ENCODE measurements at regions not wholly inside any gene's neighbourhood (a gene's known extent, or its start where the extent isn't known, plus 50 kb on each side); places are given as distances from the start of the nearest gene placed in this dataset.

GRCh38 chr21:41653954-41654491 lies 112.8 kb downstream of the RIPK4 start:
- DNase-seq (ENCODE audit: low read depth in 3 of 3, low spot score in 2 of 3) = no peak

DNA sequence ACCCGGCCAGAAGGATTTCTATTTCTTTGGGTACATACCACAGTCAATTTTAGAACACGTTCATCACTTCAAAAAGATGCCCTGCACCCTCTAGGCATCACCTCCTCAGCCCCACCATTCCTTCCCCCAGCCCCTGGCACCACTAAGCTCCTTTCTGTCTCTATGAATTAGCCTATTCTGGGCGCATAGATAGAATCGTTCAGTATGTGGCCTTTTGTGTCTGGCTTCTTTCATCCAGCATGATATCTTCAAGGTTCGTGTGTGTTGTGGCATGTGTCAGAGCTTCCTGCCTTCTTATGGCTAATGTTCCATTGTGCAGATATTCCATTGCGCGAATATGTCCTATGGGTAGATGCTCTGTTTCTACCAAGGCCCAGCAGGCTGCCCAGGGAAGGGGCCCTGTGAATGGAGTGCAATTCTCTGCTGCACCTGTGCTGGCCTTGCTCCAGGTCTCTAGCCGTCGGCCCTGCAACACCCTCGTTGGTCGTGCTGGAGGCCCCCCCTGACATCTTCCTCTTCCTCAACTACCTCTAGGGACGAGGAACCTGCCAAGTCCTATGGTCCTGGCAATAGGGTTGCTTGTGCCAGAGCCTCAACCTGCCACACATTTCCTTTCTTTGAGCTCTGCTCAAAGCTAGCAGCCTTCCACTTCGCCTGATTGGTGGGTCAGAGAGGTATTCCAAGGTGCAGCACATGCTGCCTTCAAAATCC lies 113.5 kb downstream of the RIPK4 start:
- no peak for DNase-seq (ENCODE audit: low read depth in 3 of 3, low spot score in 2 of 3)

DNA sequence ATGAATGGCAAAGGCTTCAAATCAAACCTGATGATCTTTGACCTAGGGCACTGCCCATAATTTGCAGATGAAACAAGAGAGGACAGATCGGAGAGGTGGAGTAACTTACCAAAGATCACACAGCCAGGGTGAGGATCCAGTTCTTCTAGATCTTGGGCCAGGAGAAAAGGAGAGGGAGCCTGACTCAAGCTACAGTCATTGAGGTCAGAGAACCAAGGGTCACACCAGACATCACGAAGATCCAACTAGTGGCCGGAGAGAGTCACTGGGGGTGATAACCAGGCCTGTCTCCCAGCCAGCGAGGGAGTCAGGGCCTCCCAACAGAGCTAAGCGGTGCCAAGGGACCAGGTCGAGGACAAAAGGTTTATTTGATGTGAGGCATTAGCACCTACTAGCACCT lies 115.0 kb downstream of the RIPK4 start:
- DNase-seq (ENCODE audit: low read depth in 3 of 3, low spot score in 2 of 3) = no peak

DNA sequence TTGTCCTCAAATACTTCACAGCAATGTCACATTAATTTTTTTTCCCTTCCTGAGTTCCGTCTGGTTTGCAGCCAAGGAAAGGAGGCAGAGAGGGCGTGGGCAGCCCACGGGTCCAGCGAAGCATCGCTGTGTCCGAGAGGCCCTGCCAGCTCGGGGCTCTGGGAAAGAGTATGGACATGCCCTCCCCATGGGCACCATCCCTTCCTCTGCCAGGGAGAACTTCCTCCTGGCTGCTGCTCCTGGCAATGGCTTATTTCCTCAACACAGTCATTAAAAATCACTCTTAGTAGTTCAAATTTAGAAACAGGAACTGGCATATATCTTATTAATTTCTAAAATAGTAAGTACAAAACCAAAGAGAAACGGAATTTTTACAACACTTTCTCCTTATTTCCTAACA lies 115.4 kb downstream of the RIPK4 start:
- DNase-seq (ENCODE audit: low read depth in 3 of 3, low spot score in 2 of 3) = no peak

DNA sequence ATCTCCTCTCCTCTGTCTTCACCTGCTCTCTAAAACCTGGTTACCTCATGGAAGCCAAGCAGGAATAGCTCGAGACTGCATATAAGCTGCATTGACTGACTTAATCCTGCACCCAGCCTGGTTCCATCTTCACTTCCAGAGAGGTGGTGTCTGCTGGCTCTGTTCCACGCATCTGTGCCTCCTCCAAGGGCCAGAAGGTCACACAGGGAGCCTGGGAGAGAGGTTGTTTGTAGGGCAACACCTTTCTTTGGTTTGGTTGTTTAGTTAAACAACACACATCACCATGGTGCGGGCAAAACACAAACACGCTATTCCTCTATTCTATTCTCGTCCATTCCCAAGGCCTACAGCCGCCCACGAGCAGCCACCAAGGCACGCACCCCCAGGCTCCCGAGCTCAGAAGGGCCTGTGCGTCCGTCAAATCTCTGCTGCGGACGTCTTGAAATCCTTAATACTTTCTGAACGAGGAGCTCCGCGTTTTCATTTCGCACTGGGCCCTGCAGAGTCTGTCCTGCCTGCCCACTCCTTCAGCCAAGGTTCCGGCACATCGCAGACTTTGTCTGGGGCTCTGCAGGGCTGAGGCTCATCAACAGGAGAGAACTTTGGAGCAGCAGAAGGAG lies 116.2 kb downstream of the RIPK4 start:
- DNase-seq (ENCODE audit: low read depth in 3 of 3, low spot score in 2 of 3) = no peak

DNA sequence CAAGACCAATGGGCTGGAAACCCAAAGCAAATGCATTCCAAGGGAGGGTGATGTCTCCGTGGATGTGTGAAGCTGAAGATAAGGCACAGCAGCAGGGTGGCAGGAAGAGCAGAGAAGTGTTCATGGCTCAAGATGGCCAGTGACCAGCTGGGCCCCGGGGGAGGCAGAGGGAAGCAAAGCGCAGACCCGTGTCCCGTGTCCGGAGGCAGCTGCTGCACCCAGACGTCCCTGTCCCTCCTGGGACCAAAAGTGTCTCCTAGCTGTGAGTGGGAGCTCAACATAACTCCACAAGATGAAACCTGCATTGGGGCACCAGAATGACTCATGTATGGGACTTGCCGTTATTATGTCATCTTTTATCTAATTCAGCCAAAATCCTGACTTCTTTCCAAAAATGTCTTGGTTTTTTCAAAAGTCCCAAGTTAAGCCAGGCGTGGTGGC lies 118.2 kb downstream of the RIPK4 start:
- no peak for DNase-seq (ENCODE audit: low read depth in 3 of 3, low spot score in 2 of 3)

- no peak for DNase-seq (ENCODE audit: low read depth in 3 of 3, low spot score in 2 of 3)
These were observed 118.9 kb downstream of the RIPK4 start for GRCh38 chr21:41647806-41648561.

GRCh38 chr21:41643246-41643966 lies 123.4 kb downstream of the RIPK4 start:
- DNase-seq (ENCODE audit: low read depth in 3 of 3, low spot score in 2 of 3) = no peak

GRCh38 chr21:41641821-41642701 lies 124.8 kb downstream of the RIPK4 start:
- DNase-seq (ENCODE audit: low read depth in 3 of 3, low spot score in 2 of 3) = no peak

GRCh38 chr21:41641510-41641815 lies 125.4 kb downstream of the RIPK4 start:
- no peak for DNase-seq (ENCODE audit: low read depth in 3 of 3, low spot score in 2 of 3)

- no peak for DNase-seq (ENCODE audit: low read depth in 3 of 3, low spot score in 2 of 3)
These were observed 125.9 kb downstream of the RIPK4 start for GRCh38 chr21:41640748-41641509.

DNA sequence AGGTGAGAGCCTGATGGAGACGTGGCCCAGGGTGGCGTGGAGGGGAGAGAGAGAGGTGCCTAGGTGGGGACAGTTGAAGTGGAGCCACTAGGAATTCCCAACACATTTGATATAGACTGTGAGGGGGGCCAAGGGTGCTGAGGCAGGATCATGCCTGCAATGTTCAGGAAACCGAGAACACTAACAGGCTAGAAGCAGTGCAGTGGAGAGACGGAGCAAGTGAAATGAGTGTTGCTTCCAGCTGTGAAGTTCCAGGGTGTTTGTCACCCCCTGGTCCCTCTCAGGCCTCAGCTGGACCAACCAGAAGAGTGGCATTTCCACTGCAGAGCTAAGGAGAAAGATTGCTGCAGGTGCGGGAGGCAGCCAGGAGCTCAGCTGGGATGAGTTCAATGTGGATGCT lies 127.1 kb downstream of the RIPK4 start:
- no peak for DNase-seq (ENCODE audit: low read depth in 3 of 3, low spot score in 2 of 3)

GRCh38 chr21:41639336-41639735 lies 127.5 kb downstream of the RIPK4 start:
- DNase-seq (ENCODE audit: low read depth in 3 of 3, low spot score in 2 of 3) = no peak

- no peak for DNase-seq (ENCODE audit: low read depth in 3 of 3, low spot score in 2 of 3)
These were observed 128.6 kb downstream of the RIPK4 start for GRCh38 chr21:41638201-41638790.

DNA sequence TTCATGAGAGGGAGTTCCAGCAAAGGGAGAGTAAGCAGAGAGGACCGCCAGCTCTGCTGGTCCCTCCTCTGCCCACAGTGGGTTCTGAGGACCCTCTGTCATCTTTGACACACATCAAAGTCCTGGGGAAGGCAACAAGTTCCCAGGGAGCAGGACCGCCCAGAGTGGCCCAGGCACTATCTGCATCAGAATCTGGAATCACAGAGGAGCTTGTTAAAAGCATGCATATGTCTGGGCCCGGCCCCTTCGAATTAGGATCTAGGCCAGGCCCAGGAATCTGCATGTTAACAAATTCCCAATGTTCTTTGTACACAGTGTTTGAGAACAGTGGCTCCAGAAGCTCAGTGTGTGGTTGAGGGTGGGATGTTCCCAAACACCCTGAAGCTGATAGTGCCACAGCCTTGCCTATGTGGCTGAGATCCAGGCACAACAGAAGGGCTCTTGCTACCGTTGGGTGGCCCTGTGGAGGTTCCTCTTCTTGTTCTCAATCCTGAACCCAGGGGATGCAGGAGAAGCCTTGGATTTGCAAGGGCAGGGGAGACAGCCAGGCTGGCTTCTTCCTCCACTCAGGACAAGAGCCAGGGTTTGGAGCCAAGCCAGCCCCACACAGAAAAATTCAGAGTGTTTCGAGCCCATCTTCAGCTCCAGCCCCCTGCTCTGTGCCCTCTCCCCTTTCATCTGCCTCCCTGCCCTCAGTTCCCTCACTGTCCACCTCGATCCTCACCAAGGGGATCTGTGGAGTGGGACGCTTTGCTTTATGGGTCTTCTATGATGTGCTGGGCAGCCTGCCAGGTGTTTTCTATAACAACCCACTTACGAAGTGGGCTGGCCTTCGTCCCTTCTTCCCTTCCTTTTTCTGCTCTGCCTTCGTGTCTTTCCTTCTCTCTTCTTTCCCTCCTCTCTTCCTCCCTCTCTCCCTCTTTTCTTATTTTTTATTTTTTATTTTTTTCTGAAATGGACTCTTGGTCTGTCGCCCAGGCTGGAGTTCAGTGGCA lies 129.0 kb upstream of the TMPRSS2 start:
- DNase-seq (ENCODE audit: low read depth in 3 of 3, low spot score in 2 of 3) = no peak

DNA sequence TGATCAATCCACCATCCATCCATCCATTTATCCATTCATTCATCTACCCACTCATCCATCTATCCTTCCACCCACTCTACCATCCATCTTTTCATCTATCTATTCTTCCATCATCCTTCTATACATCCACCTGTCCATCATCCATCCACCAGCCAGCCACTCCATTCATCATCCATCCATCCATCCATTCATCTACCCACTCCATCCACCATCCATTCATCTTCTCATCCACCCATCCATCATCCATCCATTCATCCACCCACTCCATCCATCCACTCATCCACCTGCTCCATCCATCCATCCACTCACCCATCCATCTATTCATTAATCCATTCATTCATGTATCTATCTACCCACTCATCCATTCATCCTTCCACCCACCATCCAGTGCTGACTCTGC lies 127.9 kb upstream of the TMPRSS2 start:
- no peak for DNase-seq (ENCODE audit: low read depth in 3 of 3, low spot score in 2 of 3)

DNA sequence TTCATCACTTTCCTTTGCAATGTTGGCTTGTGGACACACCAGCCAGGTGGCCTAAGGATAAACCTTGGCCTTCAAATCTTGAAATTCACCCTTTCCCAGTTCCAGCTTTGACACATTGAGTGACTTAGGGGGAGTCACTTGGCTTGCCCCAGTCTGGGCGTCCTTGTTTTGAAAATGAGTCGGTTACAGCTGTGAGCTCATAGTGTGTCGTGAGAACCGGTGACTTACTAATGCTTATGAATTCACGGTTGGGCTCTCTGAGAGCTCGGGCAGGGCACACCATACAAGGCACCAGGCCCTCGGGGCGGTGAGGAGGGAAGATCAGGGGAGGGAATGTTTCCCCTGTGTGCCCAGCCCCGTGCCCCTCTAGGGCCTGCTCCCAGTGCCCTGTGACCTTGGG lies 126.9 kb upstream of the TMPRSS2 start:
- DNase-seq (ENCODE audit: low read depth in 3 of 3, low spot score in 2 of 3) = no peak

DNA sequence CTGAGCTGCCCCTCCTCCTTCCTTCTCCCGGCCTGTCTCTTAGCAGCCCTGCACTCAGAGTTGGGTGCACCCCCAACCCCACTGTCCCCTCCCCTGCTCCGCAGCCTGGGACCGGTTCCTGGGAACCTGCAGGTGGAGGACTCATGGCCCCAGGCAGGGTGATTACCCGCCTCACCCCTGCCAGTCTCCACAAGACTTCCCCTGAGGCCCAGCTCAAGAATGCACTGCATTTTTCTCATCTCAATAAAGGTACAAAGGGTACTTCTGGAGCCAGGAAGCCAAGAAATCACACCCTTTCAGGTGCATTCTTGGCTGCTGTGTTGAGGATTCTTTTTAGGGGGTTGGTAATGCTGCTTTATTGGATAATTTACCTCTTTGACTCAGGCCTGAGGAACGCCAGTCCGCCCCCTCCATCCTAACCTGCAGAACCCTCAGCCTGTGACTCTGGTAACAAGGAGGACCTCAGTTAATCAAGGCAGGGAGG lies 126.3 kb upstream of the TMPRSS2 start:
- no peak for DNase-seq (ENCODE audit: low read depth in 3 of 3, low spot score in 2 of 3)

Measured in right renal cortex interstitium (tissue), 3 donors.